ENCODE measurements at regions not wholly inside any gene's neighbourhood (a gene's known extent, or its start where the extent isn't known, plus 50 kb on each side); places are given as distances from the start of the nearest gene placed in this dataset.

- H3K27me3 Mint-ChIP-seq (ENCODE audit: low read depth): no peaks in the 10 kb centered on the region
- CTCF ChIA-PET: interaction anchor here (1.6 kb wide), 1 partner anchor 34 kb away, joined by 3 read pairs; no protein-coding TSS in a partner anchor
- no peaks in the 10 kb centered on the region for H3K9me3 Mint-ChIP-seq
- no peaks in the 10 kb centered on the region for H3K4me1 Mint-ChIP-seq (ENCODE audit: low read depth)
- peaks cover 15% of the 10 kb centered on the region for H3K36me3 Mint-ChIP-seq (ENCODE audit: low read depth)
- DNase-seq: no peak
- intact Hi-C loops (cut with micrococcal nuclease): no loop called here
- H3K27ac Mint-ChIP-seq: no peak overlapping the region
- no peak overlapping the region for H3K4me3 Mint-ChIP-seq
Observed at GRCh38 chr1:113007706-113008364, 51.8 kb upstream of the SLC16A1 start.

GRCh38 chr1:113008365-113008714, 52.3 kb upstream of the SLC16A1 start:
- Mint-ChIP-seq H3K4me3 (no peak overlapping the region), H3K36me3 (ENCODE audit: low read depth) (peaks cover 12% of the 10 kb centered on the region), H3K27me3 (ENCODE audit: low read depth) (no peaks in the 10 kb centered on the region), H3K9me3 (no peaks in the 10 kb centered on the region), H3K4me1 (ENCODE audit: low read depth) (no peaks in the 10 kb centered on the region), H3K27ac (no peak overlapping the region)
- intact Hi-C loops (cut with micrococcal nuclease): no loop called here
- no peak for DNase-seq
- CTCF ChIA-PET: interaction anchor here (0.7 to 1.6 kb wide), 2 partner anchors 30 to 34 kb away, joined by 3 read pairs; no protein-coding TSS in a partner anchor

- intact Hi-C loops (cut with micrococcal nuclease): no loop called here
- H3K4me3 Mint-ChIP-seq: no peak overlapping the region
- peaks cover 3% of the 10 kb centered on the region for H3K36me3 Mint-ChIP-seq (ENCODE audit: low read depth)
- no peak for DNase-seq
- CTCF ChIA-PET: no interaction called here
- H3K4me1 Mint-ChIP-seq (ENCODE audit: low read depth): no peaks in the 10 kb centered on the region
- no peaks in the 10 kb centered on the region for H3K9me3 Mint-ChIP-seq
- H3K27me3 Mint-ChIP-seq (ENCODE audit: low read depth): no peaks in the 10 kb centered on the region
- no peak overlapping the region for H3K27ac Mint-ChIP-seq
Observed at GRCh38 chr1:113012149-113012548, 56.2 kb upstream of the SLC16A1 start.

GRCh38 chr1:113013823-113014222, 57.8 kb upstream of the SLC16A1 start:
- no peaks in the 10 kb centered on the region for H3K4me1 Mint-ChIP-seq (ENCODE audit: low read depth)
- intact Hi-C loops (cut with micrococcal nuclease): no loop called here
- CTCF ChIA-PET: interaction anchor here (0.6 to 1.3 kb wide), 6 partner anchors 11 to 764 kb away, joined by 3 to 5 read pairs (median 4); partner anchors contain the start of gene LRIG2
- no peak for DNase-seq
- no peak overlapping the region for H3K27ac Mint-ChIP-seq
- no peaks in the 10 kb centered on the region for H3K27me3 Mint-ChIP-seq (ENCODE audit: low read depth)
- H3K36me3 Mint-ChIP-seq (ENCODE audit: low read depth): no peaks in the 10 kb centered on the region
- H3K9me3 Mint-ChIP-seq: no peaks in the 10 kb centered on the region
- H3K4me3 Mint-ChIP-seq: no peak overlapping the region

- Mint-ChIP-seq H3K4me1 (ENCODE audit: low read depth) (no peaks in the 10 kb centered on the region), H3K36me3 (ENCODE audit: low read depth) (no peaks in the 10 kb centered on the region), H3K27me3 (ENCODE audit: low read depth) (no peaks in the 10 kb centered on the region)
Observed at GRCh38 chr1:113014508-113014907, 58.5 kb upstream of the LRIG2 start.

GRCh38 chr1:113018911-113019310, 54.1 kb upstream of the LRIG2 start:
- H3K27ac Mint-ChIP-seq: no peak overlapping the region
- CTCF ChIA-PET: no interaction called here
- no peak overlapping the region for H3K4me3 Mint-ChIP-seq

More at GRCh38 chr1:113014508-113014907, 58.5 kb upstream of the LRIG2 start:
- H3K27ac Mint-ChIP-seq: no peak overlapping the region
- H3K9me3 Mint-ChIP-seq: no peaks in the 10 kb centered on the region
- intact Hi-C loops (cut with micrococcal nuclease): no loop called here
- DNase-seq: no peak
- H3K4me3 Mint-ChIP-seq: no peak overlapping the region
- CTCF ChIA-PET: interaction anchor here (0.6 to 1.3 kb wide), 4 partner anchors 11 to 618 kb away, joined by 3 to 4 read pairs (median 4); no protein-coding TSS in a partner anchor

GRCh38 chr1:113021430-113022085, 51.4 kb upstream of the LRIG2 start:
- Mint-ChIP-seq H3K36me3 (ENCODE audit: low read depth) (no peaks in the 10 kb centered on the region), H3K27ac (no peak overlapping the region), H3K4me3 (no peak overlapping the region), H3K27me3 (ENCODE audit: low read depth) (no peaks in the 10 kb centered on the region), H3K4me1 (ENCODE audit: low read depth) (no peaks in the 10 kb centered on the region), H3K9me3 (no peaks in the 10 kb centered on the region)
- CTCF ChIA-PET: interaction anchor here (1.2 kb wide), 1 partner anchor 52 kb away, joined by 3 read pairs; the partner anchor contains the start of gene LRIG2
- intact Hi-C loops (cut with micrococcal nuclease): no loop called here
- DNase-seq: no peak

More at GRCh38 chr1:113018911-113019310, 54.1 kb upstream of the LRIG2 start:
- H3K36me3 Mint-ChIP-seq (ENCODE audit: low read depth): no peaks in the 10 kb centered on the region
- H3K9me3 Mint-ChIP-seq: no peaks in the 10 kb centered on the region
- H3K4me1 Mint-ChIP-seq (ENCODE audit: low read depth): no peaks in the 10 kb centered on the region
- H3K27me3 Mint-ChIP-seq (ENCODE audit: low read depth): no peaks in the 10 kb centered on the region
- intact Hi-C loops (cut with micrococcal nuclease): no loop called here
- no peak for DNase-seq
